ENCODE measurements at regions not wholly inside any gene's neighbourhood (a gene's known extent, or its start where the extent isn't known, plus 50 kb on each side); places are given as distances from the start of the nearest gene placed in this dataset.

GRCh38 chr11:115695677-115696364 is 191.6 kb upstream of the CADM1 start:
- no peak for DNase-seq (ENCODE audit: low spot score)

- no peak for DNase-seq (ENCODE audit: low spot score)
These were observed 188.8 kb upstream of the CADM1 start for GRCh38 chr11:115693002-115693401.

GRCh38 chr11:115691030-115691429 is 186.8 kb upstream of the CADM1 start:
- DNase-seq (ENCODE audit: low spot score) = no peak

GRCh38 chr11:115687934-115688333 is 183.7 kb upstream of the CADM1 start:
- no peak for DNase-seq (ENCODE audit: low spot score)

- DNase-seq (ENCODE audit: low spot score) = no peak
These were observed 180.5 kb upstream of the CADM1 start for GRCh38 chr11:115684699-115685098.

GRCh38 chr11:115684135-115684534 is 179.9 kb upstream of the CADM1 start:
- no peak for DNase-seq (ENCODE audit: low spot score)

GRCh38 chr11:115682888-115683287 is 178.7 kb upstream of the CADM1 start:
- no peak for DNase-seq (ENCODE audit: low spot score)

- DNase-seq (ENCODE audit: low spot score) = no peak
These were observed 177.9 kb upstream of the CADM1 start for GRCh38 chr11:115682101-115682500.

- no peak for DNase-seq (ENCODE audit: low spot score)
These were observed 175.7 kb upstream of the CADM1 start for GRCh38 chr11:115679945-115680344.

- no peak for DNase-seq (ENCODE audit: low spot score)
These were observed 174.7 kb upstream of the CADM1 start for GRCh38 chr11:115678942-115679341.

- no peak for DNase-seq (ENCODE audit: low spot score)
These were observed 173.0 kb upstream of the CADM1 start for GRCh38 chr11:115677190-115677589.

- no peak for DNase-seq (ENCODE audit: low spot score)
These were observed 172.6 kb upstream of the CADM1 start for GRCh38 chr11:115676768-115677167.

- DNase-seq (ENCODE audit: low spot score) = no peak
These were observed 172.0 kb upstream of the CADM1 start for GRCh38 chr11:115676206-115676605.

- DNase-seq (ENCODE audit: low spot score) = no peak
These were observed 170.8 kb upstream of the CADM1 start for GRCh38 chr11:115674937-115675544.

- no peak for DNase-seq (ENCODE audit: low spot score)
These were observed 170.1 kb upstream of the CADM1 start for GRCh38 chr11:115674176-115674936.

GRCh38 chr11:115673720-115674119 is 169.5 kb upstream of the CADM1 start:
- DNase-seq (ENCODE audit: low spot score) = no peak

- DNase-seq (ENCODE audit: low spot score) = no peak
These were observed 168.8 kb upstream of the CADM1 start for GRCh38 chr11:115672999-115673411.

GRCh38 chr11:115672412-115672811 is 168.2 kb upstream of the CADM1 start:
- no peak for DNase-seq (ENCODE audit: low spot score)

- no peak for DNase-seq (ENCODE audit: low spot score)
These were observed 166.5 kb upstream of the CADM1 start for GRCh38 chr11:115670538-115671205.

GRCh38 chr11:115665958-115666357 is 161.7 kb upstream of the CADM1 start:
- no peak for DNase-seq (ENCODE audit: low spot score)

GRCh38 chr11:115665175-115665821 is 161.1 kb upstream of the CADM1 start:
- DNase-seq (ENCODE audit: low spot score) = no peak

- no peak for DNase-seq (ENCODE audit: low spot score)
These were observed 160.1 kb upstream of the CADM1 start for GRCh38 chr11:115664313-115664712.

All from HuH-7.5 (cell line).